Lung (tissue), 11 donors: ENCODE measurements at regions not wholly inside any gene's neighbourhood (a gene's known extent, or its start where the extent isn't known, plus 50 kb on each side); places are given as distances from the start of the nearest gene placed in this dataset.
A peak's percentile ranks its signal among the peaks of the same experiment; 100 is the strongest.

Experiments
- ATAC-seq: fragments of 200-7000 bp; cut with Tn5 transposase; one replicate; pipeline ENCODE4 v1.9.1; 2020; ENCODE audit warnings: moderate number of reproducible peaks; ENCODE audit not compliant: insufficient read depth, low FRiP score
- DNase-seq, 3 donors: peaks; one replicate each; pipeline ENCODE4 v3.0.0-alpha.2; 2013 to 2017
- H3K27ac ChIP-seq, 2 donors: one replicate each; pipeline ENCODE4 v1.5.1; 2013; ENCODE audit warnings: mild to moderate bottlenecking in 2 of 2, moderate library complexity in 2 of 2, control low read depth in 1 of 2, inconsistent platforms in 1 of 2, low read depth in 1 of 2, low read length in 1 of 2
- H3K27me3 ChIP-seq, 3 donors: one replicate each; pipeline ENCODE4 v1.5.1; 2013; ENCODE audit warnings: low read length in 2 of 3; ENCODE audit not compliant: control insufficient read depth in 3 of 3, insufficient read depth in 3 of 3
- H3K36me3 ChIP-seq, 4 donors: one replicate each; pipeline ENCODE4 v1.5.1; 2013; ENCODE audit warnings: low read length in 4 of 4, mild to moderate bottlenecking in 1 of 4, moderate library complexity in 1 of 4; ENCODE audit not compliant: control insufficient read depth in 4 of 4, insufficient read depth in 4 of 4
- H3K4me1 ChIP-seq, 5 donors: one replicate each; pipeline ENCODE4 v1.5.1; 2013; ENCODE audit warnings: low read length in 5 of 5, mild to moderate bottlenecking in 2 of 5, moderate library complexity in 1 of 5; ENCODE audit not compliant: control insufficient read depth in 5 of 5, insufficient read depth in 5 of 5
- H3K4me3 ChIP-seq: one replicate; pipeline ENCODE4 v1.5.1; 2013; ENCODE audit warnings: mild to moderate bottlenecking, control low read depth, moderate library complexity
- H3K9ac ChIP-seq, 2 donors: one replicate each; pipeline ENCODE4 v1.5.1; 2013; ENCODE audit warnings: low read length in 2 of 2, control low read depth in 1 of 2; ENCODE audit not compliant: insufficient read depth in 1 of 2
- H3K9me3 ChIP-seq, 4 donors: one replicate each; pipeline ENCODE4 v1.5.1; 2013; ENCODE audit warnings: low read length in 3 of 4, mild to moderate bottlenecking in 1 of 4, moderate library complexity in 1 of 4; ENCODE audit not compliant: control insufficient read depth in 4 of 4, insufficient read depth in 3 of 4
- CTCF ChIP-seq: IDR thresholded peaks from 2 replicates; pipeline ENCODE4 v1.5.1; 2012; ENCODE audit warnings: mild to moderate bottlenecking; ENCODE audit errors: control extremely low read depth, extremely low read depth
- WGBS, 2 donors: extraction: QIAGEN DNeasy Blood & Tissue Kit; methylation state at CpG; one replicate each; pipeline ENCODE4 v1.1.7; 2013; 5-methylcytosine and 5-hydroxymethylcytosine counted together
- donor health status: control.
- donor health status: control.
- donor health status: Bipolar disorder and iron deficiency.
- donor health status: healthy.
- donor health status: DM: yes; HTN: yes; CAD: no.

- Histone ChIP-seq H3K36me3 (no peaks in the 10 kb centered on the region), H3K9ac (no peak overlapping the region), H3K27me3 (no peaks in the 10 kb centered on the region), H3K4me3 (no peak overlapping the region), H3K27ac (no peak overlapping the region), H3K4me1 (peaks cover 0 to 29% (median 4%) of the 10 kb centered on the region in 5 donors), H3K9me3 (peaks cover 0 to 2% (median 0%) of the 10 kb centered on the region in 4 donors)
- no peak for DNase-seq
- 91 to 92% methylated on average over 11 of the region's 11 CpGs for WGBS, 2 donors
- ATAC-seq = no peak
- TF ChIP-seq CTCF = no peak
These were observed 171.0 kb downstream of the SLC16A9 start for GRCh38 chr10:59538623-59539022.

- Histone ChIP-seq H3K9me3 (peaks cover 0 to 2% (median 0%) of the 10 kb centered on the region in 4 donors), H3K4me3 (no peak overlapping the region), H3K27me3 (no peaks in the 10 kb centered on the region), H3K27ac (peak overlapping the region in 1 of 2 donors; percentile 66), H3K36me3 (no peaks in the 10 kb centered on the region), H3K4me1 (peaks cover 0 to 29% (median 4%) of the 10 kb centered on the region in 5 donors), H3K9ac (no peak overlapping the region)
- DNase-seq = peak; percentile 40 to 96 (median 94)
- ATAC-seq = no peak
- 68 to 81% methylated on average over 4 of the region's 4 CpGs for WGBS, 2 donors
- TF ChIP-seq CTCF = no peak
These were observed 172.1 kb downstream of the SLC16A9 start for GRCh38 chr10:59537501-59537900.

GRCh38 chr10:59536167-59537014 lies 173.3 kb downstream of the SLC16A9 start:
- no peaks in the 10 kb centered on the region for H3K27me3 ChIP-seq
- peak overlapping the region in 1 of 2 donors; percentile 54 for H3K9ac ChIP-seq
- DNase-seq (peak; percentile 68 to 97 (median 97)), ATAC-seq (peak; percentile 81)
- H3K4me1 ChIP-seq = peaks cover 0 to 29% (median 4%) of the 10 kb centered on the region in 5 donors
- 18 to 29% methylated on average over 4 of the region's 4 CpGs for WGBS, 2 donors
- no peak overlapping the region for H3K4me3 ChIP-seq
- peak overlapping the region; percentile 70 to 95 for H3K27ac ChIP-seq
- TF ChIP-seq CTCF = no peak
- no peaks in the 10 kb centered on the region for H3K9me3 ChIP-seq
- no peaks in the 10 kb centered on the region for H3K36me3 ChIP-seq
